CD14-positive monocyte (primary cell): ENCODE measurements at regions not wholly inside any gene's neighbourhood (a gene's known extent, or its start where the extent isn't known, plus 50 kb on each side); places are given as distances from the start of the nearest gene placed in this dataset.
A peak's percentile ranks its signal among the peaks of the same experiment; 100 is the strongest.

Experiments used
- DNase-seq, 3 donors: peaks; one replicate each; pipeline ENCODE4 v3.0.0-alpha.2; 2011 to 2022
- H2AFZ ChIP-seq: 2 replicates; pipeline ENCODE4 v1.6.0; 2012; ENCODE audit warnings: mild to moderate bottlenecking, low read depth, low read length, inconsistent platforms; ENCODE audit not compliant: insufficient read depth, poor library complexity, severe bottlenecking
- H3K27ac ChIP-seq, 2 donors: 1 replicate in 1 of 2; 2 replicates in 1 of 2; pipeline ENCODE4 v1.5.1; 2012 to 2013; ENCODE audit warnings: low read length in 2 of 2, control low read depth in 1 of 2, inconsistent platforms in 1 of 2, low read depth in 1 of 2, mild to moderate bottlenecking in 1 of 2
- H3K27me3 ChIP-seq, 2 donors: one replicate each; pipeline versions ENCODE4 v1.6.0 to v1.6.1; 2011 to 2013; ENCODE audit warnings: low read length in 2 of 2; ENCODE audit not compliant: control insufficient read depth in 2 of 2, insufficient read depth in 2 of 2
- H3K36me3 ChIP-seq, 2 donors: replicated peaks in 1 of 2; 1 replicate in 1 of 2; 2 replicates in 1 of 2; pipeline versions ENCODE4 v1.5.1 to v1.6.1; 2012 to 2013; ENCODE audit warnings: low read length in 2 of 2, control low read depth in 1 of 2, inconsistent platforms in 1 of 2, mild to moderate bottlenecking in 1 of 2; ENCODE audit not compliant: insufficient read depth in 2 of 2, control insufficient read depth in 1 of 2
- H3K4me1 ChIP-seq, 2 donors: 1 replicate in 1 of 2; 2 replicates in 1 of 2; pipeline versions ENCODE4 v1.5.1 to v1.6.1; 2012 to 2013; ENCODE audit warnings: low read length in 2 of 2, control low read depth in 1 of 2, inconsistent platforms in 1 of 2, mild to moderate bottlenecking in 1 of 2, moderate library complexity in 1 of 2; ENCODE audit not compliant: insufficient read depth in 2 of 2, control insufficient read depth in 1 of 2
- H3K4me2 ChIP-seq: replicated peaks from 2 replicates; pipeline ENCODE3; 2012; ENCODE audit warnings: low read length, moderate library complexity, mild to moderate bottlenecking; ENCODE audit not compliant: poor library complexity, severe bottlenecking; ENCODE audit errors: extremely low read depth
- H3K4me3 ChIP-seq, 3 experiments: fragments of 200-600 bp in 1 of 3; sonication (generic) in 1 of 3; replicated peaks in 1 of 3; 1 replicate in 2 of 3; 2 replicates in 1 of 3; pipeline ENCODE4 v1.5.1; 2011 to 2013; ENCODE audit warnings: low read length in 3 of 3, mild to moderate bottlenecking in 3 of 3, control low read depth in 2 of 3, low read depth in 2 of 3, inconsistent platforms in 1 of 3, moderate library complexity in 1 of 3
- H3K79me2 ChIP-seq: 2 replicates; pipeline ENCODE4 v1.6.0; 2012; ENCODE audit warnings: mild to moderate bottlenecking, control low read depth, inconsistent platforms, low read length, moderate library complexity; ENCODE audit not compliant: insufficient read depth
- H3K9ac ChIP-seq: 2 replicates; pipeline ENCODE4 v1.6.0; 2017; ENCODE audit warnings: low read length, mild to moderate bottlenecking; ENCODE audit not compliant: insufficient read depth, poor library complexity, severe bottlenecking
- H3K9me3 ChIP-seq, 2 donors: replicated peaks in 1 of 2; 1 replicate in 1 of 2; 2 replicates in 1 of 2; pipeline versions ENCODE4 v1.5.1 to v1.6.1; 2012 to 2013; ENCODE audit warnings: low read length in 2 of 2, control low read depth in 1 of 2; ENCODE audit not compliant: control insufficient read depth in 1 of 2, insufficient read depth in 1 of 2
- H4K20me1 ChIP-seq: 2 replicates; pipeline ENCODE4 v1.6.0; 2012; ENCODE audit warnings: mild to moderate bottlenecking, low read length, control low read depth, moderate library complexity; ENCODE audit not compliant: insufficient read depth
- H3K27ac Mint-ChIP-seq, 7 donors: one replicate each; pipeline ENCODE4 v1.8.0; 2020; ENCODE audit warnings: mild to moderate bottlenecking in 7 of 7, mixed read lengths in 7 of 7, moderate library complexity in 6 of 7, inconsistent platforms in 2 of 7
- H3K27me3 Mint-ChIP-seq, 3 donors: one replicate each; pipeline ENCODE4 v1.8.0; 2021 to 2022; ENCODE audit warnings: low read depth in 3 of 3, mild to moderate bottlenecking in 3 of 3, mixed read lengths in 3 of 3, moderate library complexity in 3 of 3, inconsistent platforms in 1 of 3
- H3K36me3 Mint-ChIP-seq, 2 donors: one replicate each; pipeline ENCODE4 v1.8.0; 2020; ENCODE audit warnings: mixed read lengths in 2 of 2, inconsistent platforms in 1 of 2, mild to moderate bottlenecking in 1 of 2
- H3K4me1 Mint-ChIP-seq: one replicate; pipeline ENCODE4 v1.8.0; 2020; ENCODE audit warnings: mild to moderate bottlenecking, mixed read lengths
- H3K4me3 Mint-ChIP-seq, 2 donors: one replicate each; pipeline ENCODE4 v1.8.0; 2020; ENCODE audit warnings: mild to moderate bottlenecking in 2 of 2, mixed read lengths in 2 of 2, moderate library complexity in 1 of 2
- H3K9me3 Mint-ChIP-seq, 7 donors: one replicate each; pipeline ENCODE4 v1.8.0; 2020 to 2022; ENCODE audit warnings: mixed read lengths in 7 of 7, mild to moderate bottlenecking in 6 of 7, moderate library complexity in 6 of 7, inconsistent platforms in 2 of 7
- WGBS: methylation state at CpG from one replicate; pipeline ENCODE4 v1.1.5; 2013; ENCODE audit warnings: missing lambda C conversion rate; ENCODE audit not compliant: insufficient coverage; 5-methylcytosine and 5-hydroxymethylcytosine counted together
- intact Hi-C, 2 donors: fragments of 100-400 bp; cut with micrococcal nuclease; formaldehyde crosslinking; loops; one replicate each; pipeline versions ENCODE4 v1.15.0 to v1.15.1; 2023
- TF ChIP-seq, protein P1 (sequence below): fragments of 200-600 bp; IDR thresholded peaks from one replicate; pipeline ENCODE4 v1.8.0; 2022; ENCODE audit warnings: antibody characterized with exemption, mild to moderate bottlenecking

DNA sequence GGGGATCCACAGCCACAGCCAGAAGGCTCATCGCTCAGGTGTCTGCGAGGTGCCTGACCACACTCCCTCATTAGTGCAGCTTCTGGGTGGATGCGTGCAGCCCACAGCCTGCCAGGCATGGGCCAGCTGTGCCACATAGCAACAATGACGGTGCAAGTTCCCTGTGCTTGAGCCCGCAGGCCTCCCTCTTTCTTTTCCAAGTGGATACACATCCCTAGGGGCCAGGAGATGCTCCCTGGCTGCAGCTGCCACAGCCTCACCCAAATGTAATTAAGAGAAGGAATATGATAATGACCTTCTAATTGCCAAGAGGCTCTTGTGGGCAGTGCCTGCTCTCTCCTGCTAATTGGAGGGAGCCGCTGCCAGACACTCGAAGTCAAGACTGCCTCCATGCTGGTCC lies 116.0 kb upstream of the PPP1R26 start:
- H3K4me1 ChIP-seq, result no peaks in the 10 kb centered on the region
- no peak overlapping the region for H3K4me3 ChIP-seq
- H3K27ac ChIP-seq, result no peak overlapping the region
- WGBS, result 91% methylated on average over 6 of the region's 7 CpGs
- H4K20me1 ChIP-seq, result no peaks in the 10 kb centered on the region
- no peaks in the 10 kb centered on the region for H3K36me3 ChIP-seq
- no peaks in the 10 kb centered on the region for H3K79me2 ChIP-seq
- no peak overlapping the region for H2AFZ ChIP-seq
- H3K27ac Mint-ChIP-seq, result no peak overlapping the region
- peaks cover 0 to 11% (median 6%) of the 10 kb centered on the region in 3 donors for H3K27me3 Mint-ChIP-seq
- no peak overlapping the region for H3K4me2 ChIP-seq
- H3K36me3 Mint-ChIP-seq, result no peaks in the 10 kb centered on the region
- intact Hi-C loops, result no loop called here
- no peaks in the 10 kb centered on the region for H3K4me1 Mint-ChIP-seq
- H3K27me3 ChIP-seq, result no peaks in the 10 kb centered on the region
- peaks cover 0 to 8% (median 1%) of the 10 kb centered on the region in 7 donors for H3K9me3 Mint-ChIP-seq
- H3K9ac ChIP-seq, result no peak overlapping the region
- TF ChIP-seq, protein P1, sequence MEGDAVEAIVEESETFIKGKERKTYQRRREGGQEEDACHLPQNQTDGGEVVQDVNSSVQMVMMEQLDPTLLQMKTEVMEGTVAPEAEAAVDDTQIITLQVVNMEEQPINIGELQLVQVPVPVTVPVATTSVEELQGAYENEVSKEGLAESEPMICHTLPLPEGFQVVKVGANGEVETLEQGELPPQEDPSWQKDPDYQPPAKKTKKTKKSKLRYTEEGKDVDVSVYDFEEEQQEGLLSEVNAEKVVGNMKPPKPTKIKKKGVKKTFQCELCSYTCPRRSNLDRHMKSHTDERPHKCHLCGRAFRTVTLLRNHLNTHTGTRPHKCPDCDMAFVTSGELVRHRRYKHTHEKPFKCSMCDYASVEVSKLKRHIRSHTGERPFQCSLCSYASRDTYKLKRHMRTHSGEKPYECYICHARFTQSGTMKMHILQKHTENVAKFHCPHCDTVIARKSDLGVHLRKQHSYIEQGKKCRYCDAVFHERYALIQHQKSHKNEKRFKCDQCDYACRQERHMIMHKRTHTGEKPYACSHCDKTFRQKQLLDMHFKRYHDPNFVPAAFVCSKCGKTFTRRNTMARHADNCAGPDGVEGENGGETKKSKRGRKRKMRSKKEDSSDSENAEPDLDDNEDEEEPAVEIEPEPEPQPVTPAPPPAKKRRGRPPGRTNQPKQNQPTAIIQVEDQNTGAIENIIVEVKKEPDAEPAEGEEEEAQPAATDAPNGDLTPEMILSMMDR, result no peak
- H3K4me3 Mint-ChIP-seq, result no peak overlapping the region
- H3K9me3 ChIP-seq, result peaks cover 0 to 4% of the 10 kb centered on the region in 2 donors
- DNase-seq, result no peak

DNA sequence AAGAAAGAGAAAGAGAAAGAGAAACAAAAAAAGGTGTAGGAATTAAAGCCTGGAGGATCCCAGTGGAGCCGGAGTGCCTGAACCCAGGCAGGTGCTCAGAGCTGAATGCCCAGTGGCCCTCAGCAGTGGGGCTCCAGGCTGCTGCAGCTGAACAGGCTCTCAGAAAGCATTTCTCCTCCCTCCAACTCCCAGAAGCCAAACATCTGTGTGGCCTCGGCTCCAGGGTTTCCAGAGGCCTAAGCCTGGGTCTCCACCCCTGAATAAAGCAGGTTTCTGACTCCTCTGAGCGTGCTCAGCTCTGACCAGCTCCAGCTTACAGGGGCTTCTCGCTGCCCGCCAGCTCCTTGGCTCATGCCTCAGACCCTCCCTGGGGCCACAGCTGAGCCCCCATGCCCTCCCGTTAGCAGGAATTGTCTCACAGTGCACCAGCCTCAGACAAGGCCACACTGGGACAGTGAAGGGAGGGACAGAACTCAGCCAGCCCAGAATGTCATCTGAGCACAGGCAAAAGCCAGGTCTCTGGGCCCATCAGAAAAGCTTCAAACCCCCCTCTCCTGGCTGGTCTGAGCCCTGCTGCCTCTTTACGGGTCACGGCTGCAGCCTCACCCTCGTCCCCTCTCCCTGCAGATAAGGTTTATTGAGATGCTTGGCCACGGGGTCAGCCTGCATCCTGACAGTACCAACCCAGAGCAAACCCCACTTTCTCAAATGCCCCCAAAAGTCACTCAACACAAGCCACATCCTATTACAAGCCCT lies 114.4 kb upstream of the PPP1R26 start:
- H3K9me3 ChIP-seq, result peaks cover 0 to 4% of the 10 kb centered on the region in 2 donors
- Mint-ChIP-seq H3K27me3 (peaks cover 3 to 13% (median 6%) of the 10 kb centered on the region in 3 donors), H3K9me3 (peaks cover 0 to 8% (median 1%) of the 10 kb centered on the region in 7 donors), H3K4me3 (no peak overlapping the region), H3K36me3 (no peaks in the 10 kb centered on the region), H3K27ac (peak overlapping the region in 1 of 7 donors; percentile 75), H3K4me1 (no peaks in the 10 kb centered on the region)
- intact Hi-C loops, result no loop called here
- WGBS, result 70% methylated on average over 9 of the region's 10 CpGs
- no peak overlapping the region for H2AFZ ChIP-seq
- no peak overlapping the region for H3K27ac ChIP-seq
- H3K4me2 ChIP-seq, result no peak overlapping the region
- no peaks in the 10 kb centered on the region for H3K79me2 ChIP-seq
- H3K4me3 ChIP-seq, result no peak overlapping the region
- TF ChIP-seq, protein P1, result no peak
- no peaks in the 10 kb centered on the region for H3K36me3 ChIP-seq
- H3K9ac ChIP-seq, result no peak overlapping the region
- no peaks in the 10 kb centered on the region for H3K4me1 ChIP-seq
- no peak for DNase-seq
- no peaks in the 10 kb centered on the region for H4K20me1 ChIP-seq
- H3K27me3 ChIP-seq, result no peaks in the 10 kb centered on the region
